ENCODE measurements at regions not wholly inside any gene's neighbourhood (a gene's known extent, or its start where the extent isn't known, plus 50 kb on each side); places are given as distances from the start of the nearest gene placed in this dataset.

DNA sequence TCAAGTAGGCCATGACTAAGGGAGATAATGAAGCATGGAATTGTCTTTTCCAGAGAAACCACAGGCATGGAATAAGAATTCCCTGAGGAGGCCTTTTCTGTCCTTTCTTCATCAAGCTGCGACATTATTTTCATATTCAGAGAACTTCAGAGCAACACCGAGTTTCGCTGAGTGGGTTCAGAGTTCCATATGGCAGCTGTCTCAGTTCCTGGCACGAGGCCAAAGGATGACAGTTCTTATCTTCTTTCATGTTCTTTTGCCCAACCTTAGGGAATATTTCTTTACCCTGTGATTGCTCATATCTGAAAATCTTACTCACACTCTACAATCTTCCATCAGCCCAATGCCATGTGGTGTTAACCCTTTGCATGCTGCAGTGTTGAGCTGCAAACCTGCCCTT is 135.3 kb upstream of the BMP2 start:
- no peaks in the 10 kb centered on the region for H3K36me3 ChIP-seq (ENCODE audit: control insufficient read depth in 2 of 2, insufficient read depth in 1 of 2, low read length in 2 of 2)
- H3K4me1 ChIP-seq (ENCODE audit: control insufficient read depth, insufficient read depth, low read length) = no peaks in the 10 kb centered on the region
- H3K9me3 ChIP-seq (ENCODE audit: control insufficient read depth, insufficient read depth, low read depth, low read length) = no peaks in the 10 kb centered on the region
- ChIA-PET CTCF (no interaction called here), POLR2A (no interaction called here)
- H3K27ac ChIP-seq (ENCODE audit: extremely low read depth, low read depth, low read length) = no peak overlapping the region
- no peak for TF ChIP-seq ZNF239 (tag by site-specific recombination; IDR thresholded peaks at IDR 0.05)
- no peak for TF ChIP-seq ZSCAN18 (tag by site-specific recombination; IDR thresholded peaks at IDR 0.05)
- TF ChIP-seq EGR2 (tag by site-specific recombination; IDR thresholded peaks at IDR 0.05; ENCODE audit: low read depth) = no peak
- no peak for TF ChIP-seq ZNF175 (tag by site-specific recombination; IDR thresholded peaks at IDR 0.05)
- TF ChIP-seq ZNF202 (tag by site-specific recombination; IDR thresholded peaks at IDR 0.05; ENCODE audit: borderline replicate concordance) = no peak
- no peak for TF ChIP-seq ZNF112 (tag by site-specific recombination; IDR thresholded peaks at IDR 0.05)
- no peak for TF ChIP-seq ZNF140 (tag by site-specific recombination; IDR thresholded peaks at IDR 0.05)
- TF ChIP-seq HOXD13 (CRISPR knock-in tag; IDR thresholded peaks at IDR 0.05; ENCODE audit: borderline replicate concordance) = no peak
- TF ChIP-seq, protein P1, sequence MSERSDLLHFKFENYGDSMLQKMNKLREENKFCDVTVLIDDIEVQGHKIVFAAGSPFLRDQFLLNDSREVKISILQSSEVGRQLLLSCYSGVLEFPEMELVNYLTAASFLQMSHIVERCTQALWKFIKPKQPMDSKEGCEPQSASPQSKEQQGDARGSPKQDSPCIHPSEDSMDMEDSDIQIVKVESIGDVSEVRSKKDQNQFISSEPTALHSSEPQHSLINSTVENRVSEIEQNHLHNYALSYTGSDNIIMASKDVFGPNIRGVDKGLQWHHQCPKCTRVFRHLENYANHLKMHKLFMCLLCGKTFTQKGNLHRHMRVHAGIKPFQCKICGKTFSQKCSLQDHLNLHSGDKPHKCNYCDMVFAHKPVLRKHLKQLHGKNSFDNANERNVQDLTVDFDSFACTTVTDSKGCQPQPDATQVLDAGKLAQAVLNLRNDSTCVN (tag by site-specific recombination; optimal IDR thresholded peaks at IDR 0.05) = no peak
- TF ChIP-seq, protein P2, sequence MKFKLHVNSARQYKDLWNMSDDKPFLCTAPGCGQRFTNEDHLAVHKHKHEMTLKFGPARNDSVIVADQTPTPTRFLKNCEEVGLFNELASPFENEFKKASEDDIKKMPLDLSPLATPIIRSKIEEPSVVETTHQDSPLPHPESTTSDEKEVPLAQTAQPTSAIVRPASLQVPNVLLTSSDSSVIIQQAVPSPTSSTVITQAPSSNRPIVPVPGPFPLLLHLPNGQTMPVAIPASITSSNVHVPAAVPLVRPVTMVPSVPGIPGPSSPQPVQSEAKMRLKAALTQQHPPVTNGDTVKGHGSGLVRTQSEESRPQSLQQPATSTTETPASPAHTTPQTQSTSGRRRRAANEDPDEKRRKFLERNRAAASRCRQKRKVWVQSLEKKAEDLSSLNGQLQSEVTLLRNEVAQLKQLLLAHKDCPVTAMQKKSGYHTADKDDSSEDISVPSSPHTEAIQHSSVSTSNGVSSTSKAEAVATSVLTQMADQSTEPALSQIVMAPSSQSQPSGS (tag by site-specific recombination; IDR thresholded peaks at IDR 0.05; ENCODE audit: low read depth) = no peak
- no peak for TF ChIP-seq ZNF174 (tag by site-specific recombination; IDR thresholded peaks at IDR 0.05)
- H3K4me3 ChIP-seq (ENCODE audit: low read depth, low read length) = no peak overlapping the region

DNA sequence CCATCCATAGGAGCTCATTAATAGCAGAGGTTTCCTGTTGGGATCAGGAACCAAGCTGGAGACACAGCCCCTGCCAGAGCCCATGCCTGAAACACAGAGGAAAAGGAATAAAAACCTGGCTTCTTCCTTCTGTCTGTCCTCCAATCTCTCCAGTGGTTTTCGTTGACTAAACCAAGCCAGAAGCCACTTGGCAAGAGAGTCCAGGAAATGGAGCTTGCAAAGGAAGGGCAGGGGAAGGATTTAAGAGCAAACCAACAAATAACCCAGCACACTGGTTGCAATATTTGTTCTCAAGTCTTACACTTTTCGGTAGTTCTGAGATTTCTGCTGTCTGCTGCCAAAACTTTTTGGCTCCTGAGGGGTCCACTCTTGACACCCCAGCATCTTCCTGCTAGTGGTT is 137.0 kb upstream of the BMP2 start:
- ChIA-PET CTCF (interaction anchor here (0.6 to 1.7 kb wide), 3 partner anchors 135 to 1600 kb away, joined by 5 to 7 read pairs (median 5); no protein-coding TSS in a partner anchor), POLR2A (no interaction called here)
- H3K36me3 ChIP-seq (ENCODE audit: control insufficient read depth in 2 of 2, insufficient read depth in 1 of 2, low read length in 2 of 2) = no peaks in the 10 kb centered on the region
- H3K4me1 ChIP-seq (ENCODE audit: control insufficient read depth, insufficient read depth, low read length) = no peaks in the 10 kb centered on the region
- no peaks in the 10 kb centered on the region for H3K9me3 ChIP-seq (ENCODE audit: control insufficient read depth, insufficient read depth, low read depth, low read length)
- TF ChIP-seq ZNF221 (tag by site-specific recombination; IDR thresholded peaks at IDR 0.05; ENCODE audit: borderline replicate concordance) (no peak), ZBTB7A (tag by site-specific recombination; IDR thresholded peaks at IDR 0.05; ENCODE audit: low read depth) (no peak), SETDB1 (IDR thresholded peaks at IDR 0.05; ENCODE audit: insufficient read length, low read length) (no peak)
- no peak overlapping the region for H3K27ac ChIP-seq (ENCODE audit: extremely low read depth, low read depth, low read length)
- no peak overlapping the region for H3K4me3 ChIP-seq (ENCODE audit: low read depth, low read length)

- no peaks in the 10 kb centered on the region for H3K36me3 ChIP-seq (ENCODE audit: control insufficient read depth in 2 of 2, insufficient read depth in 1 of 2, low read length in 2 of 2)
- ChIA-PET POLR2A (no interaction called here), CTCF (interaction anchor here (1.7 kb wide), 1 partner anchor 465 kb away, joined by 5 read pairs; no protein-coding TSS in a partner anchor)
- no peaks in the 10 kb centered on the region for H3K4me1 ChIP-seq (ENCODE audit: control insufficient read depth, insufficient read depth, low read length)
- H3K9me3 ChIP-seq (ENCODE audit: control insufficient read depth, insufficient read depth, low read depth, low read length) = no peaks in the 10 kb centered on the region
- no peak overlapping the region for H3K4me3 ChIP-seq (ENCODE audit: low read depth, low read length)
- H3K27ac ChIP-seq (ENCODE audit: extremely low read depth, low read depth, low read length) = no peak overlapping the region
- TF ChIP-seq ZNF768 (tag by site-specific recombination; IDR thresholded peaks at IDR 0.05) = no peak
- no peak for TF ChIP-seq ZNF792 (tag by site-specific recombination; IDR thresholded peaks at IDR 0.05)
- TF ChIP-seq SCRT1 (tag by site-specific recombination; IDR thresholded peaks at IDR 0.05; ENCODE audit: borderline replicate concordance) = no peak
- no peak for TF ChIP-seq SETDB1 (IDR thresholded peaks at IDR 0.05; ENCODE audit: insufficient read length, low read length)
Observed at GRCh38 chr20:6629564-6629963, 137.9 kb upstream of the BMP2 start.
